ENCODE measurements at regions not wholly inside any gene's neighbourhood (a gene's known extent, or its start where the extent isn't known, plus 50 kb on each side); places are given as distances from the start of the nearest gene placed in this dataset.

GRCh38 chr19:31502536-31503170, 153.4 kb upstream of the TSHZ3 start:
- ATAC-seq = no peak

DNA sequence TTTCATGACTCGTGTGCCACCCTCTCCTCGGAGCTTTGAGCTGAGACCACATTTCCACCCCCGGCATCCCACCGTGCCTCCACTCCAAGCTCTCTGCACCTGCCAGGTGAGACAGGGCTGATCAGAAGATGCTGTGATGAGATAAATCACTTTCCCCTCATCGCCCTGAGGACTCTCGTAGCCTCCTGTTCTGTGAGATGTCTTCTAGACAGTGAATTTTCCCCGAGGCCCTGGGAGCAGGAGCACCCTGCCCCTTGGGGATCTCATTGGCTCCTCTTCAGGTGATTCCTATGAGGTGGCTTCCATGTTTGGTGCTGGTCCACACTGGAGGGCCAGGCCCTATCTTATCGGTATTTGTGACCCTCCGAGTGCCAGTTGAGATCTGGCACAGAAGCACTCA, 154.0 kb upstream of the TSHZ3 start:
- ATAC-seq = no peak

GRCh38 chr19:31504221-31504620, 155.0 kb upstream of the TSHZ3 start:
- no peak for ATAC-seq

DNA sequence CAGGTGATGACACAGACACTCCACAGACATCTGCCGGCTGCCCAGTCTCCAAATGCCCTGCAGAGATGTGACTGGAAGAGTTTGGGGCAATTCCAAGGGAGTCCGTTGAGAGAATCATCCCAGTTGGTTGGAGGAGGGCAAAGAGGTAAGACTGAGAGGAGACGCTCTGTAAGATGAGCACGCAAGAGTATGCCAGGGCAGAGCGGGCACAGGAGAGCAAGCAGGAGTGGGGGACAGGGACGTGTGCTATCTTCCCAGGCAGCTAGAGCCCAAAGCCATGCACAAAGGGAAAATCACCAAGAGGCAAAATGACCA, 156.3 kb upstream of the TSHZ3 start:
- ATAC-seq = no peak

DNA sequence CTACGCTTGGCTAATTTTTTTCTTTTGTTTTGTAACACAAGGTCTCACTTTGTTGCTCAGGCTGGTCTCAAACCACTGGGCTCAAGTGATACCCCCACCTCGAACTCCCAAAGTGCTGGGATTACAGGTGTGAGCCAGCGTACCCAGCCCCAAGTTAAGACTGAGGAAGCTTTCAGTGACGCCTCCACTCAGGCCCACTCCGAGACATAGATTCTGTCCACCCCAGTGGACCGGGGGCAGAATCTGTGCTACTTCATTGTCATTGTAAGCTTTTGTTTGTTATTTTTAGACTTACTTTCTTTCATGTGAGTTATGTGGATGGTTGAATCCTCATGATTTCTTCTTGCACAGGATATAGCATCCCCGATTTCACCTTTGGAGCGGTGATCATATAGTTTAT, 156.9 kb upstream of the TSHZ3 start:
- ATAC-seq = no peak

GRCh38 chr19:31510635-31511034, 161.4 kb upstream of the TSHZ3 start:
- no peak for ATAC-seq

GRCh38 chr19:31511098-31511497, 161.9 kb upstream of the TSHZ3 start:
- no peak for ATAC-seq

GRCh38 chr19:31511696-31512095, 162.5 kb upstream of the TSHZ3 start:
- ATAC-seq = no peak

DNA sequence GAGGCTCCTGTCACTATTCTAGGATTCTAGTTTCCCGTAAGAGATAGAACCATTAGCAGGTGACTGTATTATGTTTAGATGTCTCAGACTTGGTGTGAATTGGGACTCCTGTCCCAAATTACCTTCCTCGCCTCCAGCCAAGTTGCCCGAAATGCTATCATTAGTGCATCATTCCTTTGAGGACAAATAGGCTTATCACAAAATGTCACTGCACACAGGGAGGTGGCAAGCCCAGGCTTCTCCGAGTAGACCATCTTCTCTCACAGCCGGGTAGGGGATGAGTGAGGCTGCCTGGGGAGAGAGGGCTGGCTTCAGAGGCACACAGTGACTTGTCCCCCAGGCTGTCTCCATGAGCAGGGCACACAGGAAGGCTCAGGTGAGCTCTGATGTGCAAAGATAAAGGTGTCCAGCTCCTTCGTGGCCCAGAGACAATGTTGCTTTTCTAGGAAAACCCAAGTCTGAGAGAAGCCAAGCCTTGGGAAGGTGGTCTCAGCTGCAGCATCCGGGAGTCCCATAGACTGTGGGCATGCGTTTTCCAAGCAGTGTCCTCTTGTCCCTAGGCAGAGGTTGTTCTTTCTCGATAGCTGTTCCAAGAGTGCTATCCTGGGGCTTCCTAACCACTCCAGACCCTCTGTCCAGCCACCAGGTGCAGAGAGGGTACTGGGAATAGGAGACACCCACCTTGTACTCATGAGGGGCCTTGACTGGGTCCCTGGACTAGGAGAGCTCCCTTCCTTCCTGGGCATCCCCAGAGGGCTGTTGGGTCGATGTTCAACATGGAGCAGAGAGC, 163.1 kb upstream of the TSHZ3 start:
- ATAC-seq = no peak

DNA sequence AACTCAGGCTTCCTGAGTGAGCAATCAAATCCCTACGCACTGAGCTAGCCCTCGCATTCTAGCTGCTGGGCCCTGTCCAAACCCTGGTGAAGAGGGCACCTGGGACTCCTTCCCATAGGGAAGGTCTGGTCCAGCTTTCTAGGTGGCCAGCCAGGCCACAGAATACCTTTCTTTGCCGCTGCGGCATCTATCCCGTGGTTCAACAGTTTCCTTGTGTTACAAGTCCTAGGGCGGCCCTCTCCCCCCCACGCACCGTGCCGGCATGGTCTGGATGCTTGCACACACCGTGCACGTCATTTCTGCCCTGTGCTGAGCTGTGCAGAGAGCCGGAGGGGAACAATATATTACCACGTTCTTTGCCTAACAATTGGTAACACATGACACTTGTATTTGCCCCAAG, 164.6 kb upstream of the TSHZ3 start:
- ATAC-seq = no peak

DNA sequence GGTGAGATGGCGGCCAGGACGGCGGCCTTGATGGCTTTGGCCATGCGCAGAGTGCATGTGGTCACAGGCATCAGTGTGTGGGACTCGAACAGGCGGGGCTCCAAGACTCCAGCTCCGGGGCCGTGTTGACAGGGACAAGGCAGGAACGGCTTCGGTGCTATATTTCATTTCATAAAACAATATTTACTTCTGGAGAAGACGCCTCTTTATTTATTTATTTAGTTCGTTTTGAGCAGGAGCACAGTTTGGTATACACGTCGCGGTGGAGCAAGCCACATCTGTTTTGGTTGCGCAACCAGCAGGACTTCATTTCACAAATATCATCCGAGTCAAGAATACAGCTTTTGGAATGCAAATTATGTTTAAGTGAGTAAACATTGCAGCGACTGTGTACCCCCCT, 166.7 kb upstream of the TSHZ3 start:
- ATAC-seq = no peak

- ATAC-seq = no peak
Observed at GRCh38 chr19:31516756-31517155, 167.5 kb upstream of the TSHZ3 start.

DNA sequence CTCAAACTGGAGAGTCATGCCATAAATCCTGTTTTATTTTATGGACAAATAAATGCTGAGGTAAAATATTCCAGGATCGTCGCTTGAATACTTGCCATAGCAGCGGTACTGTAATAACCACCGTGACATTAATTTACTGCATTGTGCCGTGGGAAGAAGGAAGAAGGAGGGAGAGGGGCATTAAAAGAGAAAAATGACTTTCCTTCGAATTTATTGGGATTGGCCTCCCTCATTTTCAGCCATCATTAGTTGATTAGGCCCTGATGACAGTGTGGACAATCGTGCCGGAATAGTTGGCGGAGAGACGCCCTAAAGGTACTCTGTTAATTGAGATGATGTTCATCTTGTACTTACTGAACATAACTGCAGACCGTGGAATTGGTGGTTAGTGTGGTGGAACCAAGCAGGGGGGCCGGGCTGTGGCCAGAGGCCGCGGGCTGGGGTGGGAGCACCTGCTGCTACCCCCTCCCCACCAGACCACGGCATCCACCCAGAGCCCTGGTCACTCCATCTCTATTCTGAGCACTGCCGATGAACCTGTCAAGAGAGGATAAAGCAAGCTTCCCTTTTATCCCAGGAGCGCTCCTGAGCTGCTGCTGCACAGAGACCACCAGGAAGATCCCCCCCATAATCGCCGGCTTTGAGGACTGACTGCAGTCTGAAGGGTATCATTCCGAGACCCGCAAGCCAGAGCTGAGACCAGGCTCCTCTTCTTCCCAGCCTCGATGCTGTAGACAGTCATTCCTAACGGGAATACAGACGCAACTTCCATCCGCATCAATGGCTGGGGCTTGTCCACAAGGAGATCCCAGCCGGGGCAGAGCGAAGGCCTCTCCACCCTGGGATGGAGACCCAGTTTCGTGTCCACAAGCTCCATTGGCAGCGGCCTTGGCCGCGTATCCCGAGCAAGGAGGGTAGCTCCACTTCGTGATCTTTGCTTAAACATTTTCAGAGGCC, 168.3 kb upstream of the TSHZ3 start:
- ATAC-seq = no peak

DNA sequence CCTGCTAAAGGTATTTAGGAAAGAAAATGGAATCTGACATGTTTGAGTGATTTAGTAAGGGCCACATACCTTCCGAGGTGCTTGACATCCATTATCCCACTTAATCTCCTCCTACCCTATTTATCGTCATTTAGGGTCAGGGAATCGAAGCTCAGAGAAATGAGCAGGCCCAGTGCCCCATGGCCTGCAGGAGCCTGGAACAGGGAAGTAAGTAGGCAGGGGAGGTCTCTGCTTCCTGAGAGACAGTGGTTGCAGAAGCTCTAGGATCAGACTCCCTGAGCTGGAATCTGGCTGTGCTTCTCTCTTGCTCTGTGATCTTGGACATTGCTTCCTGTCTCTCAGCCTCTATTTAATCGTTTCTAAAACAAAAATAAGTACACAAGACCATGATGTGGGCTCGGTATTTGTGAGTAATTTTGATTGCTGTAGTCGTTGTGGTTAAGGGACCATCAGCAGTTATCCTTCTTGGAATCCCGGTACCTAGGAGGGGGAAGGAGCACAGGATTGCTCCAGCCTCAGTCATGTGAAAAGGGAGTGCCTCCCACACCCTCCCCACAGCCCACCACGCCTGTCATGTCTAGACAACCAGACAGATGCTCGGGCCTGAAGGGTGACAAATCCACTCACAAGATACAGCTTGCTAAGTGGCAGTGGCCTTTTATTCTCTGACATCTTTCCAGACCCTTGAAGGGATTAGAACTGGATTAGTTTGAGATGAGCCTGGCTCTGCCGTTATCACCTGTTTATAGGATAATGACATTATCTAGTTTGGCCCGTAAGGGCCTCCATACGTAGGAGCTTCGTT, 169.2 kb upstream of the TSHZ3 start:
- no peak for ATAC-seq

DNA sequence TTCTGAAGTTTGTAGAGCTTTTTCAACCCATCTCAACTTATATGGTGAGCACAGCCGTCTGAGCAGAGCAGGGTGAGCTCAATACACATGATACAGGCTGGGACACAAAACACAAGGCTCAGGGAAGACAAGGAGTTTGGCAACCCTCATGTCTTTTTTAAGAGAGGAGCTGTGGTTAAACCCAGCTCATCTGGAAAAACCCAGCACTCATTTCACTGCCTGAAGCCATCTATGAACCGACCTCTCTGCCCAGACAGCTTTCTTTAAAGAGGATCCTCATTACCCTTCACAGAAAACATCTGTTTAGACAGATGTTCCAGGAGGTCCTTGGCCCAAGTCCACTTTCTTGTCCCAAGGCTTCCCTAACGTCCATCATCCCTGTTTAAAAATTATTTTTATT, 170.0 kb upstream of the TSHZ3 start:
- ATAC-seq = no peak

DNA sequence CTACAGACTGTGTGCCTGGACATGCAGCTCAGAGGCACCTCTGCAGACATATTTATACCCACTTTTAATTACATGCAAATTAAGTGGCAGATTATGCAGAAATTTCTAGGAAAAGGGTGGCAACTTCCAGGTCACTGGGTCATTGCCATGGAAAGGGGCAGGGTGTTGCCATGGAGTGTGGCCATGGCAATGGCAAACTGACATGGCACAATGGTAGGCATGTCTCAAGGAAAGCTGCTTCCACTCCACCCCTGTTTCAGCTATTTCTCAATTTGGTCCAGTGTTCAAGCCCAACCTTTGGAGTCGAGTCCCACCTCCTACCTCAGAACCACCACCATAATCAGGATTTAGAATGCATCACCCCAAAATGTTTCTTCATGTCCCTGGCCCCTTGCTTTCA, 170.7 kb upstream of the TSHZ3 start:
- no peak for ATAC-seq

DNA sequence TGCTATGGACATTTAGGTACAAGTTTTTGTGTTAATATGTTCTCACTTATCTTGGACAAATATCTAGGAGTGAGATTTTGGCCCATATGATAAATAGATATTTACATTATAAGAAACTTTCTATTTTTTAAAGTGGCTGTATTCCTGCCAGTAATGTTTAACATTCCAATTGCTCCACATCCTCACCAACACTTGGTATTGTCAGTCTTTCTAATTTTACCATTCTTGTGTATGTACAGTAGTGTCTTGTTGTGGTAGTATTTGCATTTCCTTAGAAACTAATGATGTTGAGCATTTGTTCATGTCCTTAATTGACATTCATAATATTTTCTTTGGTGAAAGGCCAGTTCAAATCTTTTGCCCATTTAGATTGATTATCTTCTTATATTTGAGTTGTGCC, 171.4 kb upstream of the TSHZ3 start:
- no peak for ATAC-seq

DNA sequence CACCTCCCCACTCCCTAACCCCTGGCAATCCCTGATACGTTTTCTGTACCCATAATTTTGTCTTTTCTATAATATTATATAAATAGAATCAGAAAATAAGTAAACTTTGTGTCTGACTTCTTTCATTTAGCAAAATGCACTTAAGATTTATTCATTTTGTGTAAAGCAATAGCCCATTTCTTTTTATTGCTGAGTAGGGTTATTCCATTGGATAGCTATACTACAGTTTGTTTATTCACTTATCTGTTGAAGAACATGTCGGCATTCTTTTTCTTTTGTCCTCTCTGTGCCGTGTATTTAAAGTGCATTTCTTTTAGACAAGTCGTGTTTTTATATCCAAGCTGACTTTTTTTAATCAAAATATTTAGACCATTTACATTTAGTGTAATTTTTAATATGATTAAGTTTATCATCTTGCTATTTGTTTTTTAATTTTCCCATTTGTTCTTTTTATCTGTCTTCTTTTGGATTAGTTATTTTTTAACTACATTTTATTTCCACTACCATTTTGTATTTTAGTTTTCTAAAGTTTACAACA, 176.4 kb upstream of the TSHZ3 start:
- no peak for ATAC-seq

- no peak for ATAC-seq
Observed at GRCh38 chr19:31527443-31527842, 178.2 kb upstream of the TSHZ3 start.

DNA sequence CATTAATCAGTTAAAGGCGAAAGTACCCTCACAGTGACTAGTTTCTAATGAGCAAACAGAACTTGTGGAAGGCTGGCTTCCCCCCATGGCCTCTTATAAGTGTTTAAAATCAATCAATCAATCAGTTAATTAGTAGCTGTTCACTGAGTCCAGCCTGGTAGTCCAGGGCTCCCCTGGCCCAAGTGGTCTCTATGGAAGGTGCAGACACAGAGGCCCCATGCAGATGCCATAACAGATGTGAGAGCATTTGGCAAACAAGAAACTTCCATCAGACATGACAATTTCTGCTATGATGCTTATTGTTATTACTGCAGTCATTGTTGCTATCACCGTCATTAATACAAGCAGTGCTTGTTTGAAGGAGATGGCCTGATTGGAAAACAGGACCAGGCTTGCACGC, 179.0 kb upstream of the TSHZ3 start:
- ATAC-seq = no peak

GRCh38 chr19:31529121-31529520, 179.9 kb upstream of the TSHZ3 start:
- ATAC-seq = no peak

DNA sequence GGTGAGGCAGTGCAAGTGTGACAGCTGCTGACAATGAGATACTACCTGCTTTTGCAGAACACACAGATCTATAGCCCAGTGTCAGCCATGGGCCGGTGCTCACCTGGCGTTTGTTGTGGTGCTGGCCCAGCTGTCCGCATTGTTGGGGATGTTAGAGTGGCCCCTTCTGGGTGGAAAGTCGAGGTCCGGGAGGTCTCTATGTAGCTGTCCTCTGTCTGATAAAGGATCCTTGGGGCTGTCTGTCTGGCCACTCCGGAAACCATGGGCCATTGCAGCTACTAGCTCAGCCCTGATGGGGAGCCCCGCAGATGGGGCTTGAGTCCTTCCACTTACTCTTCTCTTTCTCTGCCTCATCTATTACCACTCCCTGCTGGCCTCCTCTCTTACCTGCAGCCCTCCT, 181.5 kb upstream of the TSHZ3 start:
- no peak for ATAC-seq

DNA sequence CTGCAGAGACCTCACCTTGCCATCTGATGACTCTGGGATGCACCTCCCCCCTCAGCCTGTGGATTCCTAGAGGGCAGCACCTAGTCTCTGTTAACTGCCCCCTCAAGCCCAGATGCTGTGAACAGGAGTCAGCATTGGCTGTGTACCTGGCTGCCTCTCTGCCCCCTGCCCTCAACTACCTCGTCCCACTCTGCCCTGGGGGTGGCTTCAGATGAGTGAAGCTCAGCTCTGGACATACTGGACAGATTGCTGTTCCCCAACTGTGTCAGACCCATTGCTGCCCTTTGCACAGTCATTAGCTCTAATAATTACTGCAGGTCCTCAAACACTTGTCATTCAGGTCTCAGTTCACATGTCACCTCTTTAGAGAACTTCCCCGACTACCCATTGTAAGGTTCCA, 182.1 kb upstream of the TSHZ3 start:
- no peak for ATAC-seq

Data from activated CD4-positive, CD25-positive, alpha-beta regulatory T cell treated with anti-CD3 and anti-CD28 coated beads, Interleukin-2, amount 50 U/mL, for 24 hours (primary cell).